WERI-Rb-1 (cell line): ENCODE measurements at regions not wholly inside any gene's neighbourhood (a gene's known extent, or its start where the extent isn't known, plus 50 kb on each side); places are given as distances from the start of the nearest gene placed in this dataset.
"Not testable (repeated sequence)": the region's sequence is repeated elsewhere in the genome, so short reads cannot be mapped to it uniquely, and the experiment has no call there.

ENCODE experiments used
- DNase-seq: peaks from one replicate; pipeline ENCODE4 v3.0.0-alpha.2; 2020
- H3K27ac ChIP-seq: fragments of 250-450 bp; sonication (Bioruptor Pico); 2 replicates; pipeline ENCODE4 v1.5.1; 2020; ENCODE audit warnings: mild to moderate bottlenecking, moderate library complexity
- H3K27me3 ChIP-seq: fragments of 250-450 bp; sonication (Bioruptor Pico); 2 replicates; pipeline ENCODE4 v1.5.1; 2021; ENCODE audit warnings: mild to moderate bottlenecking, low read depth, moderate library complexity; ENCODE audit not compliant: insufficient read depth, severe bottlenecking
- H3K36me3 ChIP-seq: fragments of 250-450 bp; sonication (Bioruptor Pico); 2 replicates; pipeline ENCODE4 v1.5.1; 2020; ENCODE audit warnings: mild to moderate bottlenecking, moderate library complexity
- H3K4me3 ChIP-seq: 2 replicates; pipeline ENCODE4 v1.5.1; 2011; ENCODE audit warnings: low read depth, mild to moderate bottlenecking, control low read depth, low read length
- H3K9me3 ChIP-seq: fragments of 250-450 bp; sonication (Bioruptor Pico); 2 replicates; pipeline ENCODE4 v1.5.1; 2021; ENCODE audit warnings: mild to moderate bottlenecking, moderate library complexity; ENCODE audit not compliant: severe bottlenecking
- CTCF ChIP-seq: IDR thresholded peaks from 2 replicates; pipeline ENCODE4 v1.5.1; 2011; ENCODE audit warnings: low read depth, mild to moderate bottlenecking, control low read depth, inconsistent platforms, low read length

- DNase-seq = no peak
- no peak overlapping the region for H3K27ac ChIP-seq
- H3K27me3 ChIP-seq = no peaks in the 10 kb centered on the region
- H3K9me3 ChIP-seq = no peaks in the 10 kb centered on the region
- H3K4me3 ChIP-seq = no peak overlapping the region
- H3K36me3 ChIP-seq = no peaks in the 10 kb centered on the region
- no peak for TF ChIP-seq CTCF
Observed at GRCh38 chr2:142521492-142521891, 356.0 kb upstream of the KYNU start.

- H3K4me3 ChIP-seq = no peak overlapping the region
- H3K9me3 ChIP-seq = no peaks in the 10 kb centered on the region
- no peaks in the 10 kb centered on the region for H3K36me3 ChIP-seq
- no peak for DNase-seq
- H3K27me3 ChIP-seq = no peaks in the 10 kb centered on the region
- no peak for TF ChIP-seq CTCF
- no peak overlapping the region for H3K27ac ChIP-seq
Observed at GRCh38 chr2:142515493-142515892, 362.0 kb upstream of the KYNU start.

- Histone ChIP-seq H3K4me3 (no peak overlapping the region), H3K27me3 (no peaks in the 10 kb centered on the region), H3K36me3 (no peaks in the 10 kb centered on the region), H3K9me3 (no peaks in the 10 kb centered on the region), H3K27ac (no peak overlapping the region)
- DNase-seq = no peak
- no peak for TF ChIP-seq CTCF
Observed at GRCh38 chr2:142509401-142509800, 368.1 kb upstream of the KYNU start.

- Histone ChIP-seq H3K9me3 (no peaks in the 10 kb centered on the region), H3K27me3 (no peaks in the 10 kb centered on the region), H3K4me3 (no peak overlapping the region), H3K36me3 (no peaks in the 10 kb centered on the region), H3K27ac (no peak overlapping the region)
- no peak for TF ChIP-seq CTCF
- no peak for DNase-seq
Observed at GRCh38 chr2:142504754-142505153, 372.7 kb upstream of the KYNU start.

- Histone ChIP-seq H3K9me3 (no peaks in the 10 kb centered on the region), H3K27me3 (no peaks in the 10 kb centered on the region), H3K4me3 (no peak overlapping the region), H3K27ac (no peak overlapping the region), H3K36me3 (no peaks in the 10 kb centered on the region)
- no peak for TF ChIP-seq CTCF
- DNase-seq = peak; percentile 17
Observed at GRCh38 chr2:142502402-142502801, 371.6 kb upstream of the LRP1B start.

GRCh38 chr2:142495141-142495540 is 364.3 kb upstream of the LRP1B start:
- no peak overlapping the region for H3K27ac ChIP-seq
- peaks cover 10% of the 10 kb centered on the region for H3K9me3 ChIP-seq
- no peak overlapping the region for H3K4me3 ChIP-seq
- peak; percentile 28 for DNase-seq
- TF ChIP-seq CTCF = no peak
- H3K36me3 ChIP-seq = no peaks in the 10 kb centered on the region
- no peaks in the 10 kb centered on the region for H3K27me3 ChIP-seq

- not testable (repeated sequence) for H3K4me3 ChIP-seq, H3K27ac ChIP-seq, H3K27me3 ChIP-seq, DNase-seq, H3K36me3 ChIP-seq
- H3K9me3 ChIP-seq = peaks cover 16% of the 10 kb centered on the region
Observed at GRCh38 chr2:142489631-142490030, 358.8 kb upstream of the LRP1B start.
